ENCODE measurements at regions not wholly inside any gene's neighbourhood (a gene's known extent, or its start where the extent isn't known, plus 50 kb on each side); places are given as distances from the start of the nearest gene placed in this dataset.

DNA sequence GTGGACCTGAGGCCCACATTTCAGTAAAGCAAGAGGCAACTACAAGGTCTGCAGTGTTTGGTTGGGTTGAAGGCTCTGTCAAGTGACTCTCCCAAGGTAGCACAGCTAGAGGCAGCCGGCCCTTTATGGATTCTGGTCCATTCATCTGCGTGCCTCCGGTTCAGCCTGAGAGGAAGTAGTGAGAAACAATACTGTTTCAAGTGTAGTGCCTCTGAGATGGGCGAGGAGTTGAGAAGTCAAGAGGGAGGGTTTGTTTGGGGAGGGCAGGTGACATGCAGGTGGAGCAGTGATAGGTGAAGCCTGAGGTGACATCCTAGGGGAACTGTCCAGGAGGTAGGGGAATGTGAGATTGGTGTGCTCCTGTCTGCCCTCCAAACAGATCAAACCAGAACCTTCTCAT is 933.5 kb downstream of the VRK1 start:
- no peak for DNase-seq (ENCODE audit: low spot score)

DNA sequence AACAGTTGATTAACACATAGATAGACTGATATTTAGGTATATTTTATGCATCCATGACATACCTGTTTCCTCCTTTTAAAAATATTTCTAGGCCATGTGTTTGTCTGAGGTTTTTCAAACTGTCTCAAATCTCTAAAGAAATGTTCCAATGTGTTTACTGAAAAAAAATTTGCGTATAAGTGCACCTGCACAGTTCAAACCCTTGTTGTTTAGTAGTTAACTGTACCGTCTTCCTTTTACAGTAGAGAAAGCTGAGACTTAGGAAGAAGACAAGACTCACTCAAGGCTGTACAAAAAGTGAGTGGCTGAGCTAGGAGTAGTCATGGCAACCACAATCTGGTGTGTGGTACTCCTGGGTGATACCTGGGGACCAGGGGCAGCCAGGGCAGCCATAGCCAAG is 934.6 kb downstream of the VRK1 start:
- DNase-seq (ENCODE audit: low spot score), result no peak

DNA sequence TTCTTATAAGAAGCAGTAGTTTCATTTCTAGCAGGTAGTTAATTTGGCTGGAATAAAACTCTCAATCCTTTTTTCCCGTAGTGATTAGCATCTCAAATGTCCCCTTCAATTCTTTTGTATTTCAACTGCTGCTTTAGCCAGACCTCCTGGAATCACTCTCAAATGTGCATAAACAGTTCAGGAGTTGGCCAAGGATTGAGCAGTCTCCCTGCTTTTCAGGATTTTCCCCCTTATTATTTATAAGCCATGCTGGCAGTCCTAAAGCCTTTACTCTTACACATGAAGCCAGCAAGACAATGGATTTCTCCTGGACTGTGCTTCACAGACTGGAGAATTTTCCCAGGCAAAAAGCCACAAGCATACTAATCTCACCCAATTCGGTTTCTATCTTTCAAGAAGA is 950.1 kb downstream of the VRK1 start:
- no peak for DNase-seq (ENCODE audit: low spot score)

DNA sequence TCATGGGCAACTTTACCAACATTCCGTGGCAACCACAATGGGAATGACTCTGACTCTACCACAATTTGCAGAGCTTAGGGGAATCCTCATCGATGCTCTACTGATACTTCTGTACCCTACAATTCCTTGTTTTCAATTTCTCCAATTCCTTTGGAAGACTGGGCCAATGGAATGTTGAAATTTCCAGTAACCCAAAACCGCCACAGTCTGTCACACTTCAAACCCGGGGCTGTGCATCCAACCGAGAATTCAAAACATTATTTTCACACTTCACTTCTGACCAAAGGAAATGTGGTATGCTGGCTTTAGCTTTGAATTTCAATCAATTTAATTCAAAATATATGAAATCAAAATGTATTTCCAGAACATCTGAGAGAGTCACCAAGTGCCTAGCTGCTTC is 951.4 kb downstream of the VRK1 start:
- DNase-seq (ENCODE audit: low spot score), result no peak

DNA sequence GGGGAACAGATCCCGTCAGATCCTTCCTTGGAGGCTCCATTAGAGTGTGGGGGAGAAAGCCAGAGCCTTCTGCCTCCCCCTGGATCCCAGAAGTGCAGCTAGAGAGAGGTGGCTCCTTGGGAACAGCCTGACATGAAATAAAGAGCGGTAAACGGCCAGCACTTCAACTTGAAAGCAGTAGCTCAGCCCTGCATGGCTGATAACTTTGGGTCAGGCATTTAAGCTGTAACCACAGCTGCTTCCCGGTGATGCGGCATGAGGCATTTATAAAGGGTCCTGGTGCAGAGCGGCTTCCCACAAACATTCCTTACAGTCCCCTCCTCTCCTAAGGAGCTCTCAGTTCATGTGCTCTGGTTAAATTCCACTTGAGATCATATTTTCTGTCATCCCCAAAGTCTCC is 960.3 kb downstream of the VRK1 start:
- no peak for DNase-seq (ENCODE audit: low spot score)

DNA sequence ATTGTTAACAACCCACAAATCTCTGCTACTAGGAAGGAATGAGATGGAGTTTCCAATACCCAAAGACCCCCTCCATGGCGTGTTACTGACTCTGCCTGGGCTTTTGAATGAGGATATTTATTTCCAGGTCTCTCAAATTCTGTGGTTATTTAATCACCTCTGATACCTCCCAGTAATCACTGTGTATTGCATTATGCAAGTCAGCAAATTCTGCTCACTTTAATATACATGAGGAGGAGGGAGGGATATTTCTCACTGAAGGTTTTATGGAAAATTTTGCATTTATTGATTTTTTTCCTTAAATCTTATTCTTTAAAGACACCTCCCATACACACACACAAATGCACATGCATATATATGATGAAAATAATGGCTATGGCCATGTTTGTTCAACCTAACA is 962.9 kb downstream of the VRK1 start:
- no peak for DNase-seq (ENCODE audit: low spot score)

DNA sequence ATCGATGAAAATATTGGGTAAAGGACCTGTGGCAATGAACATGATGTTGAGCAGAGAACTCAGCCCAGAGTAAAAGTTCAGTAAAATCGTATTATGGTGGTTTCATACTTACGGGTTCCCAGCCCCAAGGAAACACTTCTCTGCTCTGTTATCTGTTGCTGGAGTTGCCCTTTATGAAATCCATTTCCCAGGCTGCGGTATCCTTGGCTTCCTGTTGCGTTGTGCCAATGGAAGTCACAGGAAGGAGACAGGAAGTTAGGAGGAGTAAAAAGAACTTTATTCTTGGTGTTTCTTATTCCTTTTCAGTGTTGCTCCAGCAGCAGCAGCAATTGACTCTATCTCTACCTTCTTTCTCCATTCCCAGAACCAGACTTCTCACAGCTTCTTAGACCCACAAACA is 965.2 kb downstream of the VRK1 start:
- no peak for DNase-seq (ENCODE audit: low spot score)

DNA sequence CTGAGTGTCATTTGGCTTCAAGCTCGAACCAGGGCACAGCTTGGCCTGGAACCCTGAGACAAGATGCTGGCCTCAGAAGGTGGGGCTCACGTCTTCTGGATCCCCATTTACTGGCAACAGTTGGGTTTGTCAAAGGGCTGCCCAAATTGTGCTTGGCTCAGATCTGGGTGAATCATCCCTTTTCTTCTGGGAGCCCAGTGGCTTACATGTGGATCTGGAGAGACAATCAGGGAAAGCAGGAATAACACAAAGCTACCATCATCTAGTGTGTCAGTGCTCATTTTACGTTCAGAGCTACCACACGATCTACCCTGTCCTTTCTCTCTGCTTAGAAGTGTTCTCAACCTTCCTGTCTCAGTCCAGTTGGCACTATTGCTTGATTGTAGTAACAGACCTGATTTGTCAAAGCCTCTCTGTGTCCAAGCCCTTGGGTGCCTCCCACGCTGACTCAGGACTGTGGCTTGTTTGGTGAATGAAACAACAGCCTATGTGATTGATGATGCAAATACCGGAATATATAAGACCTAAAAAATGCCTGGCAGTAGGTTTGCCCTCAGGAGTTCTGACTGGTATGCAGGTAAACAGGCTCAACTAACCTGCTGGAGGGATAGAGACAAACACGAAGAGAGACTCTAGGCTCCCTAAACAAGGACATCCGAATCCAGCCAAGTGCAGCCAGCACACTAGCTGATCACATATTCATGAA is 974.3 kb downstream of the VRK1 start:
- DNase-seq (ENCODE audit: low spot score), result no peak

DNA sequence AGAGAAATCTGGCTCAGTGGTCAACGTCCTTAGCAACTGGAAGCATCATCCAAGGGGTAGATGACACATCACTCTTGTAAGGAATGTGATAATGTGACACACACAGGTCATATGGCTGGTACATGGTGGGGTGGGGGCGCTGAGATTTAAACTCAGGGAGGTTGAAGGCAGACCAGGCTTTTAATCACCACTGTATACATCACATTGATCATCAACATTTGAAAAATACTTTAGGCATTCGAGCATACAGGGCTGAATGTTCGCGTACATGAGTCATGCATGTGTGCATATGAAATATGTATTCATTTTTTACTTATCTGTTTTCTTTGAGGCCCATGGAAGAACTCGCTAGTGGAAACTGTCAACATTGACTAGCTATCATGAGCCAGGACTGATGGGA is 976.4 kb downstream of the VRK1 start:
- DNase-seq (ENCODE audit: low spot score), result no peak

DNA sequence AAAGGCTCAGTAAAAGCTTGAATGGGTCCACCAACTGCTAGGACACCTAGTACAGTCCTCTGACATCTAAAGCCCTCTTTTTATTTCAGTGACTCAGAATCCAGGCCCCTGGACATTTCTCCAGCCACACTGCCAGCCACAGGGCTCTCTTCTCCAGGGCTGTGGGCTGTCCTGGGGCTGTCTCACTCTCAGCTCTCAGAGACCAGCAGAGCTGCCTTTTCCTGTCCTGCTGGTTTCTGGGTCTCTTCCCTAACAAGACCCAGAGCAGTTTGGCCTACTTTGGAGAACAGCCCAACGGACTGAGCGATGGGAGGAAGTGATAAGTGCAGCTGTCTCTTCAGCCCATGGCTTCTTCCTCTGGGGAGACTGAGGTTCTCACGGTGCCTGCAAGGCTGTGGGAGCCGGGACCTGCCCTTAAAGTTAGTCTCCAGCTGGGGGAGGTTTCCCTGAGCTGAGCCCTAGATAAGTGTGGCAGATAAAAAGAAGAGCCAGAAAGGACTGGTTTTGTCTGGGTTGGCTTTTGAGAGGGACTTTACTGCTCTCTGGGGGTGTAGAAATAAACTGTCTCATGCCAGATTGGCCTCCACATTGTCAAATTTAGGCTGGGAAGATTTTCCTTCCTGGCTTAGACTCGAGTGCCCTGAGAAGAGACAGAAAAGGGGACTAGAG is 979.8 kb downstream of the VRK1 start:
- DNase-seq (ENCODE audit: low spot score), result no peak

DNA sequence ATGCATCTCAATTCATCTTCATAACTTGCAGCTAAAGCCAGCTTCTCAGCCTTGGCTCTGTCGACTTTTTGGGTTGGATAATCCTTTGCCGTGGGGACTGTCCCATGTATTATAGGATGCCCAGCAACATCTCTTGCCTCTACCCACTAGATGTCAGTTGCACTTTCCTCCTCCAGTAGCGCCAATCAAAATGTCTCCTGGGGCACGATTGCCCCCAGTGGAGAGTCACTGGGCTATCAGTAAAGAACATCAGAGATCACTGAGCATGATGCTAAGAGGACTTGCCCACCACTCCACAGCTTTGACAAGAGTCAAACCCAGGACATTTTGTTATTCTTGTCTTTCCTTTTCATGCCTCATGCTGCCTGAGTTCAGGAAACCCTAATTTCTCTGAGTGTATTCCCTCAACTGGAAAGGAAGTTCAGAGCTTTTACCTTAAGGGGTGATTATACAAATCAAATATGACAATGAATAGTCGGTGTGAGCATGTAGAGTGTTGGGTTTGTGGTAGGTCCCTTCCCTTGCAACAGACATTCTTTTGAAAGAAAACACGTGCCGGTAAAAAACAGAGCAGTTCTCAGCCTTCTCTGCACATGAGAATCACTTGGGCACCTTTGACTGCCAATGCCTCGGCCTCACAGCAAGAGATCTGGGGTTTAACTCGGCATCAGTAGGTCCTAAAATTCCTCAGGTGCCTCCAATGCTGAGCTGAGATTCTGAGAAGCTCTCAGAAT is 980.6 kb downstream of the VRK1 start:
- no peak for DNase-seq (ENCODE audit: low spot score)

DNA sequence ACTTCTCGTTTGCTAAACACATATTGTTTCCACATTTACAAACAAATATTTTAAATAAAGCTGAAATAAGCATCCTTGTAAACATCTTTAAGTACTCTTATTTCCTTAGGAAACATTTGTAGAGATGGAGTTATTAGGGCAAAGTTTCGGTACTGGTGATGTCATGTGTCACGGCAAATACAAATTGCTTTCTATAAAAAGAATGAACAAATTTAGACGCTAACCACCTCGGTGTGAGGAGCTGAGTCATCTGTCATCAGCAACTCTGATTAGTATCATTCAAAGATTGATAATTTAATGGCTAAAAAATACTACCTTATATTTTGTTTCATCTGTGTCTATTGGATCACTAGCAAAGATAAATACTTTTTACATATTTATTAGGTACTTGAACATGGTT is 982.0 kb downstream of the VRK1 start:
- no peak for DNase-seq (ENCODE audit: low spot score)

DNA sequence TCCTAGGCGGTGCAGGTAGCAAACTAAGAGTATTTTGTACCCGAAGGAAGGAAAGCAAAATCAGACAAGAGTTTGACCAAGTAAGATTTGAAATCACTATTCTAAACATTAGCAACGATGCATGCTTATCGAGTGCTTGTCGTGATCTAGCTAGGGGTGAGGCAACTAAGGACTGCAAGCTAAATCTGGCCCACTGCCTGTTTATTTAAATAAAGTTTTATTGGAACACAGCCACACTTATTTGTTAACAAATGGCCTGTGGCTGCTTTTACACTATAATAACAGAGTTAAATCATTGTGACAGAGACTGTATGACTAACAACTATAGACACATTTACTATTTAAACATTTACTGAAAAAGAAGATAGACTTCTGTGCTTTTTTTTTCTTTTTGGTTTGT is 983.6 kb downstream of the VRK1 start:
- no peak for DNase-seq (ENCODE audit: low spot score)

DNA sequence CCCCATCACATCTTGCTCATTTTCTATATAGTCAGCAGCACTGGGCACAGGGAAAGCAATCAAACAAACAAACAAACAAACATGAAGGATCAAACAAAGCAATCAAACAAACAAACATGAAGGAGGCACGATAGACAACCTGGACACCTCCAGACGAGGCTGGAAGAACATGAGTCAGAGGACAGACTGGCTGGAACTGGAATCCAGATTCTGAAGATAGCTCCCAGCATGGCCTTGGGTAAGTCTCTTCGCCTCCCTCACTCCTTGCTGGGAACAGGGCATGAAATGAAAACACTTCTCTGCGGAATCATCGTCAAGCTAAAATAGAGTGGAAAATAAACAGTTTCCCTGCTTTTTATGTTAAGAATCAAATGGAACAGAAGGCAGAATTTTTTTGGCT is 984.8 kb downstream of the VRK1 start:
- no peak for DNase-seq (ENCODE audit: low spot score)

DNA sequence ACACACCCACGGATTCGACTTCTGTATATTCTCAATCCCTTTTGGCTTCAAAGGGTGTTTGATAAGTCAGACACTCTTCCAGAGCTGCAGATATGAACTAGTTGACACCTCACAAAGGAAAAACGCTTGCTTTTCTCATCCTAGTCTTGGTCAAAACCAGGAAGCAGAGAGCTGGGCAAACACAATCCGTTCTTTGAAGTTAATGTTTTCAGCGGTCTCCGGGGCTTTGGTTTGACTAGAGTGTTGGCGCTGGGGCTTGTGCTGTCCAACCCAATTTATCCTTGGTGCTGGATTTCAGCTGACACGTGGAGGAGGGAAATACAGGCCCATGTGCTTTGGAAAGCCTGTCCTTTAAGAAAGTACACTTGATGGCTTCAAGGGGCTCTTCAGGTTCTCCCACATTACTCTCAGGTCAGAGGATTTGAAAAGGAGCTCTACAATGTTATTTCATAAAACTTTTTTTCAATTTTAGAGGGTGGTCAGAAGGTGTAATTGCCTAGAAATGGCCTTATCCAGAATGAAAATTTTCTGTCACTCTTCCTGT is 985.8 kb downstream of the VRK1 start:
- DNase-seq (ENCODE audit: low spot score), result no peak

DNA sequence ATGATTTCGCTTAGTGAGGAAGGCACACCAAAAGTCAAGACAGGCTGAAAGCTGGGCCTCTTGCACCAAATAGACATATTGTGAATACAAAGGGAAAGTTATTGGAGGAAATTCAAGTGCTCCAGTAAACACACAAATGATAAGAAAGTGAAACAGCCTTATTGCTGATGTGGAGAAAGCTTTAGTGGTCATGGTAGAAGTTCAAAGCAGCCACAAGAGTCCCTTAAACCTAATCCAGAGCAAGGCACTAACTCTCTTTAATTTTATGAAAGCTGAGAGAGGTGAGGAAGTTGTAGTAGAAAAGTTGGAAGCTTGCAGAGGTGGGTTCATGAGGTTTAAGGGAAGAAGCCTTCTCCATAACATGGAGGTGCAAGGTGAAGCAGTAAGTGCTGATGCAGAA is 988.3 kb downstream of the VRK1 start:
- DNase-seq (ENCODE audit: low spot score), result no peak

DNA sequence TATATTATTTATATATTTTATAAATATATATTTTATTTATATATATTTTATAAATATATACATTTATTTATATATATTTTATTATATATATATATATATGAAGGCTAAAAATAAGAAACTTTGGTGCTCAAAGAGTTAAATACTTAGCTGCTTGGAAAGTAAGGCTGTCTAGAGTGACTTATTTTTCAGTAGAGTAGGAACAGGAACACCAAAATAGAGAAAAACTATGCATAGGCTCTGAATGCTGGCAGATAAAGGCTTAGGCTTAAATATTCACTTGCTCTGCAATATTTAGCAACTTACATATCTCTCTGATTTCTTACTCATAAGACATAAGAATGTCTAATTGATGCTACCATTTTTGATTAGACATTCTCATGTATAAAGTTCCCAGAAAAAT is 991.2 kb downstream of the VRK1 start:
- DNase-seq (ENCODE audit: low spot score), result no peak

DNA sequence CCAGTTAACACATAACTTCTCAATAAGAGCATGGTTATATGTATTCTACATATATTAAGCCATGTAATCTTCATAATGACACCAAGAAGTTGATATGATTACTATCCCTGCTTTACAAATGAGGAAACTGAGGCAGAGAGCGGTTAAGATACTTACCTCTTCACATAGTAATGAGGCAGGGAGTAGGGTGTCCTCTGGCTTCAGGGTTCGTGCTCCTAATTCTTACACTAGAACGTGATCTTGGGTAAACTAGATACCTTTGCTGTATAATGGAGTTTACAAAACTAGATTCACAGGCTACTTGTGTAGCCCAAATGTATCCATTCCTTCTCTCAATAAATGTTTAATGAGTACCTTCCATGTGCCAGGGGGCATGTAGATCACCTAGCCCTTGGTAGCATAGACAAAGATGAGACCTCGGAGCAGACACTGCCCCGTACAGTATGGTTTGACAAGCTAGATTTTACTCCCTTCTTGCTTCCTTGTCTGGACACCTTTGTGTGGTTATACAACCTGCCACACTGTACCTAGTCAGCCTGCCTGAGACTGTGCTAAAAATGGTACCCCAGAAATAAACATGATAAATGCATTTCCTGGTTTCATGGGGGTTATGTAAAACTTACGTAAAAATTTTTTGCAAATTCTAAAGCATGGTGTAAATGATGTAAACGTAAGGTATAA is 991.8 kb downstream of the VRK1 start:
- DNase-seq (ENCODE audit: low spot score), result no peak

DNA sequence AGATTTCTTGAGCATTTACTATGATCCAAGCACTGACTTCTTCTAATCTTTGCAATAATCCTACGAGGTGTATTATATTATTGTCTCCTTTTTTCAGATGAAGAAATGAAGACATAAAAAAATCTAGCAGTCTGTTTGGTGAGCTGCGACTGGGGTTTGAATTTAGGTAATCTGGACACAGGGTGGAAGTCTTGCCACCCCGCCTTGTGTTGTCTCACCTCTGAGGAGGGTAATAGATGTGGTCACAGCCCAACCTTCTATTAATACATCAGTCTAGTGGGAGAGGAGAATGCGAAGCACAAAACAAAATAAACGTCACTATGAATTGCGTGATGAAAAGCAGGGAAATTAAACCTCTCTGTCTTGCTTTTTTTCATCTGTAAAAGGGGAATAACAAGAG is 993.9 kb downstream of the VRK1 start:
- no peak for DNase-seq (ENCODE audit: low spot score)

DNA sequence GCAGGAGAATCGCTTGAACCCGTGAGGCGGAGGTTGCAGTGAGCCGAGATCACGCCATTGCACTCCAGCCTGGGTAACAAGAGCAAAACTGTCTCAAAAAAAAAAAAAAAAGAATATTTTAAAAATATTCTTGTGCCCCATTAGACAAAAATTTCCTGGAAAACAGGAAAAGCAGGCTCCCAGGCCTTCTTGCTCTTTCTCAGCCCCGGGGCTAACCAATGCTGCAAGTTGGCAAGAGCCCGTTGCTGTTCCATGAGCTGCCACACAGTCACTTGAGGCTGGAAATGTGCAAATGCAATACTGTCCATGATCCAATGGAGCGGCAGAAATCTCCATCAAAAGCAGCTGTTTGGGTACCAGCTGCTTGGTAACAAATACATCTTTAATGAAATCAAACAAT is 994.7 kb downstream of the VRK1 start:
- DNase-seq (ENCODE audit: low spot score), result no peak

DNA sequence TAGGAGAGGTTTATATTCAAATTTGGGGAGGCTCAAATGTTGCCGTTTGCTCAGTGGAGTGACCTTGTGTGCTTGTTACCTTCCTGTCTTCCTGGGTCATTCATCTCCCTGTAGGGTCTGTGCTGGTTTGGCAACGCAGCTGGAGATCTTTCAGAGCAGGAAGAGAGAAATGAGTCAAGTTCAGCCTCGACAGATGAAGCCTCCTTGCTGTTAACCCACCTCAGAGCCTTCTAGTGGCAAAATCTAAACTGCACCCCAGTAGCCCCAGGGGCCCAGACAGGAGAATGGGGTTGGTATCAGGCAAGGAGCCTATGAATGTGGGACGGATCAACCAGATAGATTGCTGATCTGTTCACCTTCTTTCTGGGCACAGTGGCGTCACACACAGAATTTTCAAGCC is 999.3 kb downstream of the VRK1 start:
- DNase-seq (ENCODE audit: low spot score), result no peak

DNA sequence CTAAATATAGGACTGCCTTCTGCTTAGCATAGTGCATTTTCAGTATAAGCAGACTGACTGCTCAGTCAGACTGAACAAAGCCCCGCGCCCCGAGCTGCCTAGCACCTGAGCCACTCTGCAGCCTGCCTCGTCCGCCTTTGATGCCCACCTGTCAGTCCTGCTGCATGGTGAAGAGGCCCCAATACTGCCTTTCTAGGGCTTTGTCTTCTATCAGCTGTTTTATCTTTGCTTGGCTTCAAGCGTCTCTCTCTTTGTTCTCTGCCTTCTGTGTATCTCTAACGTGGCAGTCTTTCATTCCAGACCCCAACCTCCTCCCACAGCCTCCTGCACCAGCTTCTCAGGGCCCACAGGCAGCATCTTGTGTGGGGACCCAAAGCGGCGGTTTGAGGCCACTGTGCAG is 1001.0 kb downstream of the VRK1 start:
- no peak for DNase-seq (ENCODE audit: low spot score)

All from HuH-7 (cell line).